Spleen (tissue), 11 donors: ENCODE measurements at regions not wholly inside any gene's neighbourhood (a gene's known extent, or its start where the extent isn't known, plus 50 kb on each side); places are given as distances from the start of the nearest gene placed in this dataset.

ENCODE experiments used
- DNase-seq: peaks from one replicate; pipeline ENCODE4 v3.0.0-alpha.2; 2020
- H3K27ac ChIP-seq, 8 donors: fragments of 200-600 bp; sonication (generic) in 7 of 8; 1 replicate in 4 of 8; 2 replicates in 4 of 8; pipeline versions ENCODE4 v1.5.0 to v1.8.0; 2016 to 2021; ENCODE audit warnings: inconsistent platforms in 4 of 8, mild to moderate bottlenecking in 4 of 8, moderate library complexity in 1 of 8
- H3K27me3 ChIP-seq, 7 donors: fragments of 200-600 bp; sonication (generic) in 6 of 7; replicated peaks in 1 of 7; 1 replicate in 4 of 7; 2 replicates in 3 of 7; pipeline versions ENCODE4 v1.5.0 to v1.8.0; 2016 to 2021; ENCODE audit warnings: inconsistent platforms in 3 of 7, mild to moderate bottlenecking in 1 of 7
- H3K36me3 ChIP-seq, 6 donors: fragments of 200-600 bp; sonication (generic) in 5 of 6; 1 replicate in 4 of 6; 2 replicates in 2 of 6; pipeline versions ENCODE4 v1.5.0 to v1.8.0; 2016 to 2021; ENCODE audit warnings: inconsistent platforms in 2 of 6
- H3K4me1 ChIP-seq, 6 donors: fragments of 200-600 bp; sonication (generic) in 5 of 6; 1 replicate in 3 of 6; 2 replicates in 3 of 6; pipeline versions ENCODE4 v1.5.0 to v1.8.0; 2016 to 2021; ENCODE audit warnings: inconsistent platforms in 3 of 6
- H3K4me3 ChIP-seq, 8 donors: fragments of 200-600 bp; sonication (generic) in 7 of 8; 1 replicate in 4 of 8; 2 replicates in 4 of 8; pipeline versions ENCODE4 v1.5.0 to v1.8.0; 2016 to 2021; ENCODE audit warnings: inconsistent platforms in 4 of 8, mild to moderate bottlenecking in 4 of 8, moderate library complexity in 2 of 8
- H3K9me3 ChIP-seq, 8 donors: fragments of 200-600 bp; sonication (generic) in 7 of 8; 1 replicate in 4 of 8; 2 replicates in 4 of 8; pipeline versions ENCODE4 v1.5.0 to v1.8.0; 2016 to 2021; ENCODE audit warnings: inconsistent platforms in 4 of 8
- POLR2A ChIP-seq, 3 donors: fragments of 450-650 bp; IDR thresholded peaks; one replicate each; pipeline ENCODE4 v1.5.1; 2017; ENCODE audit warnings: antibody characterized with exemption in 3 of 3, mild to moderate bottlenecking in 1 of 3
- POLR2AphosphoS5 ChIP-seq, 3 donors: sonication (generic); formaldehyde crosslinking; IDR thresholded peaks; one replicate each; pipeline ENCODE4 v1.5.1; 2017; ENCODE audit warnings: antibody characterized with exemption in 3 of 3
- WGBS, 5 donors: extraction: QIAGEN DNeasy Blood & Tissue Kit in 3 of 5; methylation state at CpG; one replicate each; pipeline versions ENCODE4 v1.1.5 to v1.1.7; 2013 to 2018; 5-methylcytosine and 5-hydroxymethylcytosine counted together
- intact Hi-C: fragments of 100-400 bp; cut with DNase I; formaldehyde crosslinking; loops from one replicate; pipeline ENCODE4 v1.15.0; 2023; ENCODE audit warnings: low total_unique reads
- TF ChIP-seq, protein P1 (sequence below), 11 experiments: fragments of 200-600 bp in 7 of 11; fragments of 450-650 bp in 4 of 11; sonication (generic) in 4 of 11; IDR thresholded peaks in 8 of 11; conservative IDR thresholded peaks in 3 of 11; 1 replicate in 7 of 11; 2 replicates in 4 of 11; pipeline versions ENCODE4 v1.4.0 to v1.8.0; 2016 to 2021; ENCODE audit warnings: antibody characterized with exemption in 11 of 11, inconsistent platforms in 4 of 11, mild to moderate bottlenecking in 1 of 11
- donor health status: healthy with polysubstance abuse.
- donor health status: DM: no; HTN: no; CAD: no; lungs with moderate emphysema.
- donor health status: DM: no; HTN: no; CAD: no.
- donor health status: Bipolar disorder and iron deficiency.
- donor health status: healthy.
- donor health status: DM: no; HTN: no; CAD: no.
- donor health status: DM: yes; HTN: yes; CAD: no.

DNA sequence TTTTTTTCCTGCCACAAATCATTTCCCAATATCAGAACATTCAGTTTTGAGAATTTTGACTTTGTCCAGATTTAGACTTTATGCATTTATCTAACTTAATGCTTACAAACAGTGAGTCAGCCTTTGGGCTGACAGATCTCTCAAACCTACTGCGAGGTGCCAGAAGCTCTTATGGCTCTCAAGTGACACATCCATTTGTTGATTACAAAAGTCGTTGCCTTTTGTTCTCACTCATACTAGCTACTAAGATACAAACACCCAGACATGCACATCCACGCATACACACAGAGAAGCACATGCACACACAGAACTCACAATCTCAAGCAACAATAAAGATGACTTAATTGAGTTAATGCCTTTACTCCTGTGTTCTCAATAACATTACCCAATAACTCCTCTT is 1147.5 kb downstream of the DIAPH3 start:
- intact Hi-C loops, result no loop called here
- no peaks in the 10 kb centered on the region for H3K27me3 ChIP-seq
- TF ChIP-seq, protein P1, sequence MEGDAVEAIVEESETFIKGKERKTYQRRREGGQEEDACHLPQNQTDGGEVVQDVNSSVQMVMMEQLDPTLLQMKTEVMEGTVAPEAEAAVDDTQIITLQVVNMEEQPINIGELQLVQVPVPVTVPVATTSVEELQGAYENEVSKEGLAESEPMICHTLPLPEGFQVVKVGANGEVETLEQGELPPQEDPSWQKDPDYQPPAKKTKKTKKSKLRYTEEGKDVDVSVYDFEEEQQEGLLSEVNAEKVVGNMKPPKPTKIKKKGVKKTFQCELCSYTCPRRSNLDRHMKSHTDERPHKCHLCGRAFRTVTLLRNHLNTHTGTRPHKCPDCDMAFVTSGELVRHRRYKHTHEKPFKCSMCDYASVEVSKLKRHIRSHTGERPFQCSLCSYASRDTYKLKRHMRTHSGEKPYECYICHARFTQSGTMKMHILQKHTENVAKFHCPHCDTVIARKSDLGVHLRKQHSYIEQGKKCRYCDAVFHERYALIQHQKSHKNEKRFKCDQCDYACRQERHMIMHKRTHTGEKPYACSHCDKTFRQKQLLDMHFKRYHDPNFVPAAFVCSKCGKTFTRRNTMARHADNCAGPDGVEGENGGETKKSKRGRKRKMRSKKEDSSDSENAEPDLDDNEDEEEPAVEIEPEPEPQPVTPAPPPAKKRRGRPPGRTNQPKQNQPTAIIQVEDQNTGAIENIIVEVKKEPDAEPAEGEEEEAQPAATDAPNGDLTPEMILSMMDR (IDR thresholded peaks at IDR 0.05 in 8 of 11, conservative IDR thresholded peaks at IDR 0.05 in 3 of 11), result no peak
- TF ChIP-seq POLR2AphosphoS5 (IDR thresholded peaks at IDR 0.05), result no peak
- TF ChIP-seq POLR2A (IDR thresholded peaks at IDR 0.05), result no peak
- H3K27ac ChIP-seq, result no peak overlapping the region
- no peaks in the 10 kb centered on the region for H3K4me1 ChIP-seq
- WGBS, 5 donors, result 75 to 88% (median 78%) methylated on average over 3 of the region's 3 CpGs
- no peak for DNase-seq
- no peaks in the 10 kb centered on the region for H3K9me3 ChIP-seq
- H3K36me3 ChIP-seq, result no peaks in the 10 kb centered on the region
- H3K4me3 ChIP-seq, result no peak overlapping the region

DNA sequence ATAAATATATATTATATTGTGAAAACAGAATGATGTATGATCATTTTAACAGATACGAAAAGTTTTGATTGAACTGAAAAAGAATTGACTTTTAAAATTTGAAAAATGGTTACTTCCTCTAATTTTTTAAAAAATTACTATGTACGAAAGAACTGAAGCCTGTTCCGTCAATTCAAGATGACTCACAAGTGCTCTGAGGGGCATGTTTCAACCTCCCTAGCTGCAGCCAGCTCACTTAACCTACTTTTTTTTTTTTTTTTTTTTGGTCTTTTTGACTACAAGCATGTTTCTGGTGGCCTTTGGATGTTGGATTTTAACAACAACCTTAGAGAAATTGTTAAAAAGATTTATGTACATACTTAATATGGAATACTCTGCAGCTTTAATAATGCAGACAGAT is 1139.3 kb downstream of the DIAPH3 start:
- H3K36me3 ChIP-seq, result no peaks in the 10 kb centered on the region
- no peaks in the 10 kb centered on the region for H3K4me1 ChIP-seq
- H3K27ac ChIP-seq, result no peak overlapping the region
- WGBS, 5 donors, result 70 to 94% (median 79%) methylated on average over 3 of the region's 3 CpGs
- no peak for DNase-seq
- H3K27me3 ChIP-seq, result no peaks in the 10 kb centered on the region
- H3K4me3 ChIP-seq, result no peak overlapping the region
- TF ChIP-seq, protein P1 (IDR thresholded peaks at IDR 0.05 in 8 of 11, conservative IDR thresholded peaks at IDR 0.05 in 3 of 11), result no peak
- TF ChIP-seq POLR2A (IDR thresholded peaks at IDR 0.05), result no peak
- intact Hi-C loops, result no loop called here
- H3K9me3 ChIP-seq, result peaks cover 0 to 8% (median 0%) of the 10 kb centered on the region in 8 donors

DNA sequence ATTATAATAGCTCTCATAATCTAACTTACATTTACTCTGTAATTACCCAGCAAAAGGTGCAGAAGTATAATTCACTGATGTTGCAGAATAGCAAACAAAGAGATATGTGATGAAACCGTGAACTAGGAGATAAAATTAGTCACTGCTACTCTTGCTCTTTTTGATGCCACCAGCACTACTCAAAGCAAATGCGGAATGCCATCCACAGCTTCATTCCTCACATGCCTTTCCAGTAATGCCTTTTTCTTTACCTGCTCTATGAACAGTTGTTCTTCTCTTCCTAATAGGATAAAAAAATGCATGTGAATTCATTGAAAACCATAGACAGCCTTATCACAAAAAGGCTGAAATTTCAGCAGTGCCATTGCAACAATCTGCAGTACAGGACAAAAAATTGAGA is 1129.5 kb downstream of the DIAPH3 start:
- Histone ChIP-seq H3K27ac (no peak overlapping the region), H3K4me1 (no peaks in the 10 kb centered on the region), H3K4me3 (no peak overlapping the region), H3K9me3 (peaks cover 0 to 11% (median 0%) of the 10 kb centered on the region in 8 donors), H3K27me3 (no peaks in the 10 kb centered on the region), H3K36me3 (no peaks in the 10 kb centered on the region)
- 87 to 94% (median 91%) methylated on average over 2 of the region's 2 CpGs for WGBS, 5 donors
- TF ChIP-seq POLR2AphosphoS5 (IDR thresholded peaks at IDR 0.05), result no peak
- no peak for TF ChIP-seq POLR2A (IDR thresholded peaks at IDR 0.05)
- TF ChIP-seq, protein P1 (IDR thresholded peaks at IDR 0.05 in 8 of 11, conservative IDR thresholded peaks at IDR 0.05 in 3 of 11), result no peak
- intact Hi-C loops, result no loop called here
- DNase-seq, result no peak

DNA sequence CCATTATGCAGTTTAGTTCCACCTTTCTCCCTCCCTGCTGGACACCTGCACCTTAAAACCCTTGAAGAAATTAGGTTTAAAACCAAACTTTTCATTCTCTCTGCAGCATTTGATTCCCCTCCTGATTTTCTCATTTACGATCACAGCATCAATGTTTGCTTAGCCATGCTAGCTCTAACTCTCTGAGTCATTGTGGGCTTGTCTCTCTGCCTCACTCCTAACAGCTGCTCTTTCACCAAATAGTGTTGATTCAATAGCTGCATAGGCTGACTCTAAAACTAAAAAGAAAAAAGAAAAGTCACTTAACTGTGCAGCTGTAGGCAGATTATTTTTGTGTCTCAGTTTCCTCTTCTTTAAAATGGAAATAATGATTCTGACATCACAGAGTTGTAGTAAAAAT is 1124.9 kb downstream of the DIAPH3 start:
- no peak overlapping the region for H3K4me3 ChIP-seq
- no peak overlapping the region for H3K27ac ChIP-seq
- H3K27me3 ChIP-seq, result no peaks in the 10 kb centered on the region
- H3K9me3 ChIP-seq, result no peaks in the 10 kb centered on the region
- TF ChIP-seq, protein P1 (IDR thresholded peaks at IDR 0.05 in 8 of 11, conservative IDR thresholded peaks at IDR 0.05 in 3 of 11), result no peak
- TF ChIP-seq POLR2AphosphoS5 (IDR thresholded peaks at IDR 0.05), result no peak
- no peak for TF ChIP-seq POLR2A (IDR thresholded peaks at IDR 0.05)
- intact Hi-C loops, result no loop called here
- H3K36me3 ChIP-seq, result no peaks in the 10 kb centered on the region
- WGBS, 5 donors, result 90 to 94% (median 93%) methylated on average over 1 of the region's 1 CpG
- DNase-seq, result no peak
- H3K4me1 ChIP-seq, result no peaks in the 10 kb centered on the region
